Subcutaneous abdominal adipose tissue (tissue), 5 donors: ENCODE measurements at regions not wholly inside any gene's neighbourhood (a gene's known extent, or its start where the extent isn't known, plus 50 kb on each side); places are given as distances from the start of the nearest gene placed in this dataset.

Source experiments
- H3K27ac ChIP-seq: one replicate; pipeline ENCODE4 v1.7.0; 2013; ENCODE audit warnings: low read depth, mild to moderate bottlenecking, inconsistent platforms, low read length, moderate library complexity
- H3K27me3 ChIP-seq, 5 donors: one replicate each; pipeline ENCODE4 v1.7.0; 2013; ENCODE audit warnings: low read length in 5 of 5, inconsistent platforms in 1 of 5; ENCODE audit not compliant: control insufficient read depth in 5 of 5, insufficient read depth in 4 of 5
- H3K36me3 ChIP-seq, 5 donors: one replicate each; pipeline ENCODE4 v1.7.0; 2013; ENCODE audit warnings: low read length in 5 of 5; ENCODE audit not compliant: control insufficient read depth in 5 of 5, insufficient read depth in 5 of 5
- H3K4me1 ChIP-seq, 5 donors: one replicate each; pipeline ENCODE4 v1.7.0; 2013; ENCODE audit warnings: low read length in 5 of 5, mild to moderate bottlenecking in 3 of 5, moderate library complexity in 1 of 5; ENCODE audit not compliant: control insufficient read depth in 5 of 5, insufficient read depth in 5 of 5
- H3K4me3 ChIP-seq, 5 donors: one replicate each; pipeline ENCODE4 v1.7.0; 2013; ENCODE audit warnings: low read length in 5 of 5, low read depth in 1 of 5
- H3K9ac ChIP-seq, 5 donors: one replicate each; pipeline ENCODE4 v1.7.0; 2013; ENCODE audit warnings: low read length in 5 of 5, mild to moderate bottlenecking in 4 of 5, moderate library complexity in 3 of 5
- H3K9me3 ChIP-seq, 5 donors: one replicate each; pipeline ENCODE4 v1.7.0; 2013; ENCODE audit warnings: low read length in 5 of 5; ENCODE audit not compliant: control insufficient read depth in 5 of 5
- donor health status: healthy.
- donor health status: healthy.
- donor health status: healthy.
- donor health status: healthy.
- donor health status: healthy.

DNA sequence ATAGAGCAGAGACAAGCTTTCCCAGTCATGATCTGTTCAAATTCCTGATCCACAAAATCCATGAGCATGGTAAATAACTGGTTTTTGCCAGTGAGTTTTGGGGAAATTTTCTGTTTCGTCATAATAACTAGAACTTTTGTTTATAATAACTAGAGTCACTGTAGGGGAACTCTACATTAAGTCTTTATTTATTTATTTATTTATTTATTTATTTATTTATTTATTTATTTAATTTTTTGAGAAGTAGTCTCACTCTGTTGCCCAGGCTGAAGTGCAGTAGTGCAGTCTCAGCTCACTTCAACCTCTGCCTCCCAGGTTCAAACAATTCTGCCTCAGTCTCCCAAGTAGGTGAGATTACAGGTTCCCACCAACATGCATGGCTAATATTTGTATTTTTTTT is 1106.8 kb downstream of the AMY1C start:
- peaks cover 0 to 5% (median 0%) of the 10 kb centered on the region in 5 donors for H3K9me3 ChIP-seq
- no peaks in the 10 kb centered on the region for H3K4me1 ChIP-seq
- no peak overlapping the region for H3K27ac ChIP-seq
- H3K4me3 ChIP-seq = no peak overlapping the region
- no peaks in the 10 kb centered on the region for H3K27me3 ChIP-seq
- no peak overlapping the region for H3K9ac ChIP-seq
- no peaks in the 10 kb centered on the region for H3K36me3 ChIP-seq

GRCh38 chr1:104868794-104869193 is 1119.1 kb downstream of the AMY1C start:
- Histone ChIP-seq H3K4me3 (no peak overlapping the region), H3K27ac (no peak overlapping the region), H3K4me1 (no peaks in the 10 kb centered on the region), H3K9me3 (no peaks in the 10 kb centered on the region), H3K9ac (no peak overlapping the region), H3K36me3 (no peaks in the 10 kb centered on the region), H3K27me3 (no peaks in the 10 kb centered on the region)

- Histone ChIP-seq H3K9ac (no peak overlapping the region), H3K36me3 (no peaks in the 10 kb centered on the region), H3K27ac (no peak overlapping the region), H3K9me3 (no peaks in the 10 kb centered on the region), H3K27me3 (no peaks in the 10 kb centered on the region), H3K4me1 (no peaks in the 10 kb centered on the region), H3K4me3 (no peak overlapping the region)
These were observed 1124.3 kb downstream of the AMY1C start for GRCh38 chr1:104874044-104874443.

DNA sequence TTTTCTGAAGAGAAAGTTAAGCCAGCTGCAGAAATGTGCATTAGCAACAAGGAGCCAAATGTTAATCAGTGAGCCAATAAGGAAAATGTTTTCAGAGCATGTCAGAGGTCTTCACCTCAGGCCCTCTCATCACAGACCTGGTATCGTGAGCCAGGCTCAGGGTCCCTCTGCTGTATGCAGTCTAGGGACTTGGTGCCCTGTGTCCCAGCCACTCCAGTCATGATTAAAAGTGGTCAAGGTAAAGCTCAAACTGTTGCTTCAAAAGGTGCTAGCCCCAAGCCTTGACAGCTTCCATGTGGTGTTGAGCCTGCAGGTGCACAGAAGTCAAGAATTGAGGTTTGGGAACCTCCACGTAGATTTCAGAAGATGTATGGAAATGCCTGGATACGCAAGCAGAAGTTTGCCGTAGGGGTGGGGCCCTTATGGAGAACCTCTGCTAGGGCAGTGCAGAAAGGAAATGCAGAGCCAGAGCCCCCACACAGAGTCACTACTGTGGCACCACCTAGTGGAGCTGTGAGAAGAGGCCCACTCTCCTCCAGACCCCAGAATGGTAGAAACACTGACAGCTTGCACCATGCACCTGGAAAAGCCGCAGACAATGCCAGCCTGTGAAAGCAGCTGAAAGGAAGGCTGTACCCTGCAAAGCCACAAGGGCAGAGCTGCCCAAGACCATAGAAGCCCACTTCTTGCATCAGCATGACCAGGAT is 1128.7 kb downstream of the AMY1C start:
- H3K9me3 ChIP-seq = no peaks in the 10 kb centered on the region
- H3K9ac ChIP-seq = no peak overlapping the region
- no peaks in the 10 kb centered on the region for H3K4me1 ChIP-seq
- H3K27me3 ChIP-seq = no peaks in the 10 kb centered on the region
- no peak overlapping the region for H3K27ac ChIP-seq
- no peaks in the 10 kb centered on the region for H3K36me3 ChIP-seq
- no peak overlapping the region for H3K4me3 ChIP-seq

DNA sequence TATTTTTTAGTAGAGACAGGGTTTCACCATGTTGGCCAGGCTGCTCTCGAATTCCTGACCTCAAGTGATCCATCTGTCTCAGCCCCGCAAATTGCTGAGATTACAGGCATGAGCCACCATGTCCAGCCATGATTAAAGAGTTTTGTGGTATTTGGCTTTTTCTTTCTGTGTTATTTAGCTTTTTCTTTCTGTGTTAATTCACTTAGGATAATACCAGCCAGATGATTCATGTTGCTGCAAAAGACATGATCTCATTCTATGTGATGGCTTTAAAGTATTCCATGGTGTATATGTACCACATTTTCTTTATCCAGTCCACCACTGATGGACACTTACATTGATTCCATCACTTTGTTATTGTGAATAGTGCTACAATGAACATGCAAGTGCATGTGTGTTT is 1135.2 kb downstream of the AMY1C start:
- Histone ChIP-seq H3K9ac (no peak overlapping the region), H3K36me3 (no peaks in the 10 kb centered on the region)

GRCh38 chr1:104905322-104905721 is 1155.6 kb downstream of the AMY1C start:
- peaks cover 3 to 13% (median 5%) of the 10 kb centered on the region in 5 donors for H3K9me3 ChIP-seq
- H3K9ac ChIP-seq = no peak overlapping the region
- no peaks in the 10 kb centered on the region for H3K36me3 ChIP-seq
- no peaks in the 10 kb centered on the region for H3K4me1 ChIP-seq
- no peak overlapping the region for H3K27ac ChIP-seq
- no peak overlapping the region for H3K4me3 ChIP-seq
- H3K27me3 ChIP-seq = no peaks in the 10 kb centered on the region

More for the DNA sequence above, 1135.2 kb downstream of the AMY1C start:
- Histone ChIP-seq H3K4me1 (no peaks in the 10 kb centered on the region), H3K27ac (no peak overlapping the region), H3K27me3 (no peaks in the 10 kb centered on the region), H3K4me3 (no peak overlapping the region), H3K9me3 (no peaks in the 10 kb centered on the region)

GRCh38 chr1:104906141-104906540 is 1156.4 kb downstream of the AMY1C start:
- no peaks in the 10 kb centered on the region for H3K36me3 ChIP-seq
- H3K27me3 ChIP-seq = no peaks in the 10 kb centered on the region
- no peak overlapping the region for H3K27ac ChIP-seq
- peaks cover 3 to 13% (median 5%) of the 10 kb centered on the region in 5 donors for H3K9me3 ChIP-seq
- H3K4me1 ChIP-seq = no peaks in the 10 kb centered on the region
- no peak overlapping the region for H3K9ac ChIP-seq
- H3K4me3 ChIP-seq = no peak overlapping the region

- H3K27ac ChIP-seq = no peak overlapping the region
- H3K4me3 ChIP-seq = no peak overlapping the region
- no peak overlapping the region for H3K9ac ChIP-seq
- no peaks in the 10 kb centered on the region for H3K36me3 ChIP-seq
- no peaks in the 10 kb centered on the region for H3K4me1 ChIP-seq
- no peaks in the 10 kb centered on the region for H3K27me3 ChIP-seq
- H3K9me3 ChIP-seq = peaks cover 0 to 2% (median 0%) of the 10 kb centered on the region in 5 donors
These were observed 1169.5 kb downstream of the AMY1C start for GRCh38 chr1:104919188-104919587.

GRCh38 chr1:104921525-104921924 is 1171.8 kb downstream of the AMY1C start:
- H3K9me3 ChIP-seq = peaks cover 0 to 2% (median 0%) of the 10 kb centered on the region in 5 donors
- H3K4me1 ChIP-seq = no peaks in the 10 kb centered on the region
- no peaks in the 10 kb centered on the region for H3K36me3 ChIP-seq
- H3K27me3 ChIP-seq = no peaks in the 10 kb centered on the region
- no peak overlapping the region for H3K9ac ChIP-seq
- no peak overlapping the region for H3K4me3 ChIP-seq
- H3K27ac ChIP-seq = no peak overlapping the region

- H3K9ac ChIP-seq = no peak overlapping the region
- H3K4me3 ChIP-seq = no peak overlapping the region
- H3K4me1 ChIP-seq = no peaks in the 10 kb centered on the region
- no peaks in the 10 kb centered on the region for H3K9me3 ChIP-seq
- no peaks in the 10 kb centered on the region for H3K36me3 ChIP-seq
- no peaks in the 10 kb centered on the region for H3K27me3 ChIP-seq
- no peak overlapping the region for H3K27ac ChIP-seq
These were observed 1173.4 kb downstream of the AMY1C start for GRCh38 chr1:104923075-104923474.
